Tibial artery (tissue), 4 donors: ENCODE measurements at regions not wholly inside any gene's neighbourhood (a gene's known extent, or its start where the extent isn't known, plus 50 kb on each side); places are given as distances from the start of the nearest gene placed in this dataset.
A peak's percentile ranks its signal among the peaks of the same experiment; 100 is the strongest.

Experiments used
- DNase-seq, 2 donors: peaks; one replicate each; pipeline ENCODE4 v3.0.0-alpha.2; 2019
- H3K27ac ChIP-seq, 2 donors: fragments of 200-600 bp; sonication (generic) in 1 of 2; 1 replicate in 1 of 2; 2 replicates in 1 of 2; pipeline ENCODE4 v1.5.1; 2018 to 2019; ENCODE audit warnings: mild to moderate bottlenecking in 1 of 2
- H3K27me3 ChIP-seq, 2 donors: fragments of 200-600 bp; sonication (generic) in 1 of 2; one replicate each; pipeline versions ENCODE4 v1.5.1 to v1.6.0; 2016 to 2019
- H3K36me3 ChIP-seq, 3 donors: fragments of 200-600 bp; sonication (generic) in 2 of 3; one replicate each; pipeline ENCODE4 v1.5.1; 2016 to 2019; ENCODE audit warnings: mild to moderate bottlenecking in 2 of 3
- H3K4me1 ChIP-seq, 4 donors: fragments of 200-600 bp; sonication (generic) in 2 of 4; 1 replicate in 3 of 4; 2 replicates in 1 of 4; pipeline ENCODE4 v1.5.1; 2016 to 2019
- H3K4me3 ChIP-seq, 2 donors: fragments of 200-600 bp; sonication (generic) in 1 of 2; 1 replicate in 1 of 2; 2 replicates in 1 of 2; pipeline ENCODE4 v1.5.1; 2018 to 2019; ENCODE audit warnings: mild to moderate bottlenecking in 2 of 2
- H3K9me3 ChIP-seq, 3 donors: fragments of 200-600 bp; sonication (generic) in 1 of 3; one replicate each; pipeline ENCODE4 v1.5.1; 2016 to 2019
- intact Hi-C: fragments of 100-400 bp; cut with DNase I; formaldehyde crosslinking; loops from one replicate; pipeline ENCODE4 v1.15.0; 2023; ENCODE audit warnings: low total_unique reads
- TF ChIP-seq, protein P1 (sequence below), 2 experiments: fragments of 200-600 bp in 1 of 2; fragments of 450-650 bp in 1 of 2; IDR thresholded peaks; one replicate each; pipeline ENCODE4 v1.5.1; 2017 to 2019; ENCODE audit warnings: antibody characterized with exemption in 2 of 2, mild to moderate bottlenecking in 1 of 2, moderate library complexity in 1 of 2

DNA sequence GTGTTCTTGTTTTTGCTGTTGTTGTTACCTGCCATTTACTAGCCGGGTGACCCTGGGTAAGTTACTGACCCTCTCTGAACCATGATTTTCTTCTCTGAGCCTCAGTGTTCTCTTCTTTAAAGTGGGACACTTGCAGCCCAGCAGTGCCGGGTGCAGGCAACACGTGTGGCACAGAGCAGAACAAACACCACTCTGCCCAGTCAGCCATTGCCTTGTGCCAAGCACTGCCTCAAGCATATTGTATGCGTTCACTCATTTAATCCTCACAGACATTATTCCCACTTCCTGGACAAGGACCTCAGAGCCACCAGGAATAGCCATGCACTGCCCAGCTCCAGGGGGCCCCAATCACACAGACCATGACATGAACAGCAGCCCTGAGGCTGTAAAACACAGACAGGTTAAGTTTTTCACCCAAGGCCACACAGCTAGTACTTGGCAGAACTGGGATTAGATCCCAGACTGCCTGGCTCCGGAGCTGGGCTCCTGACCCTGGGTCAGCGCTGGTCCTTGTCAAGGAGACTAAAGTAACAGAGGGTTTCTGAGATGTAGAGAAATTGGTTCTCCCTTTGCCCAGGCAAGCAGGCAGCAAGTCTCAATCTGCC, 74.0 kb upstream of the PTPN1 start:
- TF ChIP-seq, protein P1, sequence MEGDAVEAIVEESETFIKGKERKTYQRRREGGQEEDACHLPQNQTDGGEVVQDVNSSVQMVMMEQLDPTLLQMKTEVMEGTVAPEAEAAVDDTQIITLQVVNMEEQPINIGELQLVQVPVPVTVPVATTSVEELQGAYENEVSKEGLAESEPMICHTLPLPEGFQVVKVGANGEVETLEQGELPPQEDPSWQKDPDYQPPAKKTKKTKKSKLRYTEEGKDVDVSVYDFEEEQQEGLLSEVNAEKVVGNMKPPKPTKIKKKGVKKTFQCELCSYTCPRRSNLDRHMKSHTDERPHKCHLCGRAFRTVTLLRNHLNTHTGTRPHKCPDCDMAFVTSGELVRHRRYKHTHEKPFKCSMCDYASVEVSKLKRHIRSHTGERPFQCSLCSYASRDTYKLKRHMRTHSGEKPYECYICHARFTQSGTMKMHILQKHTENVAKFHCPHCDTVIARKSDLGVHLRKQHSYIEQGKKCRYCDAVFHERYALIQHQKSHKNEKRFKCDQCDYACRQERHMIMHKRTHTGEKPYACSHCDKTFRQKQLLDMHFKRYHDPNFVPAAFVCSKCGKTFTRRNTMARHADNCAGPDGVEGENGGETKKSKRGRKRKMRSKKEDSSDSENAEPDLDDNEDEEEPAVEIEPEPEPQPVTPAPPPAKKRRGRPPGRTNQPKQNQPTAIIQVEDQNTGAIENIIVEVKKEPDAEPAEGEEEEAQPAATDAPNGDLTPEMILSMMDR (IDR thresholded peaks at IDR 0.05): no peak
- Histone ChIP-seq H3K36me3 (no peaks in the 10 kb centered on the region), H3K27ac (no peak overlapping the region), H3K27me3 (no peaks in the 10 kb centered on the region), H3K9me3 (no peaks in the 10 kb centered on the region), H3K4me1 (peaks cover 0 to 10% (median 4%) of the 10 kb centered on the region in 4 donors), H3K4me3 (no peak overlapping the region)
- intact Hi-C loops: no loop called here
- DNase-seq: no peak

DNA sequence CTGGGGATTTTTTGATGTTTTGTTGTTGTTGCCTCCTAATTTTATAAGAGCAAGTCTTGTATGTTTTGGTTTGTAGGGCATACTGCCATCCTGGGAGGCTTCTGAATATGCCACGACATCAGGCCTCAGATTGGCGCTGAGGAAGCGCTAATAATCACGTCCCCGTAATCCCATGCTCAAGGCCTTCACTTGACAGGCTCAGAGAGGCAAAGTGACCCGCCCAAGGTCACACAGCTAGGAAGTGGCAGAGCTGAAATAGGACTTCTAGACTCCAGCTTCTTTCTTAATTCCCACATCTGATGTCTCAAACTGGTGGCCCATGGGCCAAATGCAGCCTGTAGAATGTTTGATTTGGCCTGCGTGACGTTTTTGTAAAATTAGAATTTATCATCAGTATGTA, 73.5 kb upstream of the PTPN1 start:
- Histone ChIP-seq H3K4me1 (peaks cover 0 to 8% (median 0%) of the 10 kb centered on the region in 4 donors), H3K36me3 (no peaks in the 10 kb centered on the region), H3K27ac (no peak overlapping the region), H3K4me3 (no peak overlapping the region), H3K9me3 (no peaks in the 10 kb centered on the region), H3K27me3 (no peaks in the 10 kb centered on the region)
- intact Hi-C loops: no loop called here
- TF ChIP-seq, protein P1 (IDR thresholded peaks at IDR 0.05): no peak
- no peak for DNase-seq

DNA sequence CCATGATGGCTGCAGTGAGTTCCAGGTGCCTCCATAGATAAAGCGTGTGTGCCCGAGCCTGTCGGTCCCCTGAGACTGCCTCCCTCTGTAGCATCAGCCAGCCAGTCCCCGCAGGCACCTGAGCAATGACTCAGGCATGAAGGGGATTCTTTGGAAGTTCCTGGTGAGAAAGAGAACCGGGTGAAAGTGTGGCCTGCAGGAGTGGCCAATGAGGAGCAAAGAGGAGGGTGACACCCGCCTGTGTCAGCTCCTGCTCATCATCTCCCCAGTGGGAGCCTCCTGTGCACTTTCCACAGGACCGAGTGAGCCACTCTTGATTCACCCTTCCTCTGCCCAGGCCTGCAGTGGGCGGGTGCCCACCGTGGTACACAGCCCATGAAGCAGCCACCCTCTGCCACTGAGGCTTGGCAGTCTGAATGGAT, 71.2 kb upstream of the PTPN1 start:
- TF ChIP-seq, protein P1 (IDR thresholded peaks at IDR 0.05): no peak
- Histone ChIP-seq H3K4me3 (no peak overlapping the region), H3K27ac (no peak overlapping the region), H3K27me3 (no peaks in the 10 kb centered on the region), H3K36me3 (no peaks in the 10 kb centered on the region), H3K9me3 (no peaks in the 10 kb centered on the region), H3K4me1 (peaks cover 0 to 10% (median 4%) of the 10 kb centered on the region in 4 donors)
- intact Hi-C loops: no loop called here
- peak in 1 of 2 donors; percentile 56 for DNase-seq

DNA sequence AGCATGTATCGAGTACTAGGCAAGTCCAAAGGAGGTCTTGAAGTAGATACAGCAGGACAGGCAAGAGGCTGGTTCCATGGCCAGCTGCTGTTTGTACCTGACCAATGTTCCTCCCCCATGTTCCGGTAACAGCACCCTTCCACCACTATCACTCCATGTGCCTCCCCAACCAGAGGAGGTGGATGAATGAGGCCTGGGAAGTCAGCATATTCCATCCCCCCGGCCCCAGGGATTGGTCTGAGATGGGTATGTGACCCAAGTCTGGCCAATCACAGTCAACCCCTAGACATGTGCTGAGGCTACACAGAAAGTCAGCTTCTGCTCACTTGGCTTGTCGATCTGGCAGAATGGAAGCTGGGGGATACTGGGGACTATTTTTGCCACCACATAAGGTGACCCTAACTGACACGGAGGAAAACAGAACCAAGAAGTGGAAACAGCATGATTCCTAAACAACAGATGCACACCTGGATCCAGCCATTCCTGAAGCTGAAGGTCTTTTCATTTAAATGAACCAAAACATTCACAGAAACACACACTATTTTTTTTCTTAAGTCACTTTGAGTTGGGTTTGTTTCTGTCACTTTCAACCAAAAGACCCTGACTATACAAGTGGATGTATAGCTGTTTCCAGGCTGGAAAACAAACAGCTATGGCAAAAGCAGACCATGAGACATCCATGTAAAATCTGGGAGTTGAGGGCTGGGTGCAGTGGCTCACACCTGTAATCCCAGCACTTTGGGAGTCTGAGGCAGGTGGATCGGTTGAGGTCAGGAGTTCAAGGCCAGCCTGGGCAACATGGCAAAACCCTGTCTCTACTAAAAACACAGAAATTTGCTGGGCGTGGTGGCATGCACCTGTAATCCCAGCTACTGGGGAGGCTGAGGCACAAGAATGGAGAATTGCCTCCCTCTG, 70.4 kb upstream of the PTPN1 start:
- Histone ChIP-seq H3K27ac (no peak overlapping the region), H3K9me3 (no peaks in the 10 kb centered on the region)
- TF ChIP-seq, protein P1 (IDR thresholded peaks at IDR 0.05): no peak

DNA sequence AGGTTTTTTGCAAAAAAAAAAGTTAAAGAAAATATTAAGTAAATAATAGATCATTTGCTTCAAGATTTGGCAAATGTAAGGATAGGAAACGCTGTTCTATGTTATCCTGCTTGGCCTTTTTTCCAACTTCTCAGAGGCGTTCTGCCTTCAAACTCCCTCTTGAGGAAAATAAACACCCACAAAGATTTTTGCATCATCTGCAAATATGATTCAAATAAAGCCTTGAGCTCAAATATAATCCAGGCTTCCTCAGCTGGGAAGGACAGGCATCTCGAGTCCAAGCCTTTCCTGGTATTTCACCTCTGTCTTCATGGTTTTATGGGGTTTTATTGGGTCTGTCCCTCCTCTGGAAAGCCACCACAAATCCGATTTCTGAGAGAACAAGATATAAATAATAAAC, 67.7 kb upstream of the PTPN1 start:
- peak overlapping the region; percentile 26 to 50 for H3K27ac ChIP-seq
- intact Hi-C loops: no loop called here
- TF ChIP-seq, protein P1 (IDR thresholded peaks at IDR 0.05): no peak

More for the DNA sequence above, 70.4 kb upstream of the PTPN1 start:
- Histone ChIP-seq H3K4me1 (peaks cover 0 to 10% (median 4%) of the 10 kb centered on the region in 4 donors), H3K27me3 (no peaks in the 10 kb centered on the region), H3K4me3 (no peak overlapping the region), H3K36me3 (no peaks in the 10 kb centered on the region)
- intact Hi-C loops: no loop called here
- peak in 1 of 2 donors; percentile 61 for DNase-seq

More for the DNA sequence above, 67.7 kb upstream of the PTPN1 start:
- Histone ChIP-seq H3K36me3 (no peaks in the 10 kb centered on the region), H3K4me3 (no peak overlapping the region), H3K9me3 (no peaks in the 10 kb centered on the region), H3K4me1 (peaks cover 0 to 10% (median 2%) of the 10 kb centered on the region in 4 donors), H3K27me3 (no peaks in the 10 kb centered on the region)
- DNase-seq: no peak
